IPS-18a (cell line): ENCODE measurements at regions not wholly inside any gene's neighbourhood (a gene's known extent, or its start where the extent isn't known, plus 50 kb on each side); places are given as distances from the start of the nearest gene placed in this dataset.
"Not testable (repeated sequence)": the region's sequence is repeated elsewhere in the genome, so short reads cannot be mapped to it uniquely, and the experiment has no call there.

Experiments
- H3K27ac ChIP-seq: one replicate; pipeline ENCODE4 v1.5.1; 2013; ENCODE audit warnings: low read length
- H3K27me3 ChIP-seq: one replicate; pipeline ENCODE4 v1.6.1; 2013; ENCODE audit warnings: mild to moderate bottlenecking, low read length; ENCODE audit not compliant: control insufficient read depth, insufficient read depth
- H3K36me3 ChIP-seq: one replicate; pipeline ENCODE4 v1.6.1; 2013; ENCODE audit warnings: low read depth, low read length; ENCODE audit not compliant: control insufficient read depth
- H3K4me1 ChIP-seq: one replicate; pipeline ENCODE4 v1.6.1; 2013; ENCODE audit warnings: low read depth, low read length; ENCODE audit not compliant: control insufficient read depth
- H3K4me3 ChIP-seq: one replicate; pipeline ENCODE4 v1.5.1; 2013; ENCODE audit warnings: low read length
- H3K9ac ChIP-seq: one replicate; pipeline ENCODE4 v1.6.1; 2013; ENCODE audit warnings: mild to moderate bottlenecking, low read length, moderate library complexity
- H3K9me3 ChIP-seq: one replicate; pipeline ENCODE4 v1.6.1; 2013; ENCODE audit warnings: low read depth, low read length; ENCODE audit not compliant: control insufficient read depth

- Histone ChIP-seq H3K4me3 (no peak overlapping the region), H3K4me1 (no peaks in the 10 kb centered on the region), H3K9me3 (no peaks in the 10 kb centered on the region), H3K27me3 (no peaks in the 10 kb centered on the region), H3K36me3 (no peaks in the 10 kb centered on the region), H3K9ac (no peak overlapping the region), H3K27ac (no peak overlapping the region)
Observed at GRCh38 chr2:186345745-186346144, 140.3 kb upstream of the ZC3H15 start.

- H3K27me3 ChIP-seq: no peaks in the 10 kb centered on the region
- no peak overlapping the region for H3K4me3 ChIP-seq
- no peak overlapping the region for H3K9ac ChIP-seq
- no peaks in the 10 kb centered on the region for H3K9me3 ChIP-seq
- H3K36me3 ChIP-seq: no peaks in the 10 kb centered on the region
- H3K27ac ChIP-seq: no peak overlapping the region
- H3K4me1 ChIP-seq: no peaks in the 10 kb centered on the region
Observed at GRCh38 chr2:186346216-186346615, 139.8 kb upstream of the ZC3H15 start.

GRCh38 chr2:186347472-186347871 is 138.6 kb upstream of the ZC3H15 start:
- Histone ChIP-seq H3K27me3 (no peaks in the 10 kb centered on the region), H3K9me3 (no peaks in the 10 kb centered on the region), H3K27ac (no peak overlapping the region), H3K4me1 (no peaks in the 10 kb centered on the region), H3K36me3 (no peaks in the 10 kb centered on the region), H3K9ac (no peak overlapping the region), H3K4me3 (no peak overlapping the region)

GRCh38 chr2:186348200-186348599 is 137.9 kb upstream of the ZC3H15 start:
- H3K36me3 ChIP-seq: no peaks in the 10 kb centered on the region
- H3K27me3 ChIP-seq: no peaks in the 10 kb centered on the region
- no peaks in the 10 kb centered on the region for H3K4me1 ChIP-seq
- H3K4me3 ChIP-seq: no peak overlapping the region
- H3K27ac ChIP-seq: no peak overlapping the region
- no peak overlapping the region for H3K9ac ChIP-seq
- H3K9me3 ChIP-seq: no peaks in the 10 kb centered on the region

DNA sequence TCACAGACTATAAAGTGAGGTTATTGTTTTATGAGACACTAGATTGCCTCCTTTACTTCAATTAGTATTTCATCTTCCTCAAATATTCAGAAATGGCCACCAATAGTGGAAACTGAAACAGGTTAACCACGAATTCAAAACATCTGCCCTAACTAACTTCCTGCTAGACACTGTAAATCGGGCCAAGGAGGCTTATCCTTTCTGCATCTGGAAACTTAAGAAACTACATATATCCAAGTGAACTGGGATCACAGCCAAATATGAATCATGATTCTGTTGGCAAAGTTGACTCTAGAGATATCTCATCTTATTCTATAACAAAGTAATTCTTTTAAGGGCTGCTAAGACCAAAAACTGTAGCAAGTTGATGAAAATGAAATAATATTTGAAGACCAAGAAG is 136.6 kb upstream of the ZC3H15 start:
- no peaks in the 10 kb centered on the region for H3K4me1 ChIP-seq

GRCh38 chr2:186354160-186354559 is 131.9 kb upstream of the ZC3H15 start:
- H3K4me3 ChIP-seq, H3K9ac ChIP-seq, H3K27ac ChIP-seq, H3K27me3 ChIP-seq, H3K9me3 ChIP-seq, H3K36me3 ChIP-seq, H3K4me1 ChIP-seq: not testable (repeated sequence)

More for the DNA sequence above, 136.6 kb upstream of the ZC3H15 start:
- H3K36me3 ChIP-seq: no peaks in the 10 kb centered on the region
- no peaks in the 10 kb centered on the region for H3K27me3 ChIP-seq
- no peaks in the 10 kb centered on the region for H3K9me3 ChIP-seq
- H3K9ac ChIP-seq: no peak overlapping the region
- no peak overlapping the region for H3K27ac ChIP-seq
- H3K4me3 ChIP-seq: no peak overlapping the region

GRCh38 chr2:186365406-186365805 is 120.7 kb upstream of the ZC3H15 start:
- Histone ChIP-seq H3K4me1 (no peaks in the 10 kb centered on the region), H3K27me3 (no peaks in the 10 kb centered on the region), H3K9ac (no peak overlapping the region)

DNA sequence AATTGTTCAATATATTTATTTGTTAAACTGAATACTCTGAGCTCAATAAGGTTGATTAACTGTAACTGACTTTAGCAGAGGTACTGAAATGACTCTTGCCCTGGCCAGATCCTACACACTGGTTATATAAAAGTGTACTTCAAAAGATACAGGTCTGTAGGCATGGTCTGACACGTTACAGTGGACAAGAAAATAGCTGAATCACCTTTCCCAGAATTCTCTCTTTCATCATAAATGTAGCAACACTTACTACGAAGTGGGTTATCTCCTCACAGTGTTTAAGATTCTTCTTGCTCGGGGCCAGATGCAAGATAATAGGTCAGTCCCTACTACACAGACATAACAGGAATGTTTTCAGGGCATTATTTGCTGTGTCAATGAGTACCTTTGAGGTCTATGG is 107.0 kb upstream of the ZC3H15 start:
- Histone ChIP-seq H3K4me3 (no peak overlapping the region), H3K4me1 (no peaks in the 10 kb centered on the region), H3K27ac (no peak overlapping the region), H3K9ac (no peak overlapping the region), H3K27me3 (no peaks in the 10 kb centered on the region), H3K9me3 (no peaks in the 10 kb centered on the region), H3K36me3 (no peaks in the 10 kb centered on the region)

More at GRCh38 chr2:186365406-186365805, 120.7 kb upstream of the ZC3H15 start:
- Histone ChIP-seq H3K27ac (no peak overlapping the region), H3K36me3 (no peaks in the 10 kb centered on the region), H3K9me3 (no peaks in the 10 kb centered on the region), H3K4me3 (no peak overlapping the region)

- H3K27ac ChIP-seq: no peak overlapping the region
- H3K9ac ChIP-seq: no peak overlapping the region
- H3K36me3 ChIP-seq: no peaks in the 10 kb centered on the region
- no peak overlapping the region for H3K4me3 ChIP-seq
- H3K4me1 ChIP-seq: no peaks in the 10 kb centered on the region
- no peaks in the 10 kb centered on the region for H3K27me3 ChIP-seq
- H3K9me3 ChIP-seq: peaks cover 6% of the 10 kb centered on the region
Observed at GRCh38 chr2:186380805-186381204, 105.3 kb upstream of the ZC3H15 start.

DNA sequence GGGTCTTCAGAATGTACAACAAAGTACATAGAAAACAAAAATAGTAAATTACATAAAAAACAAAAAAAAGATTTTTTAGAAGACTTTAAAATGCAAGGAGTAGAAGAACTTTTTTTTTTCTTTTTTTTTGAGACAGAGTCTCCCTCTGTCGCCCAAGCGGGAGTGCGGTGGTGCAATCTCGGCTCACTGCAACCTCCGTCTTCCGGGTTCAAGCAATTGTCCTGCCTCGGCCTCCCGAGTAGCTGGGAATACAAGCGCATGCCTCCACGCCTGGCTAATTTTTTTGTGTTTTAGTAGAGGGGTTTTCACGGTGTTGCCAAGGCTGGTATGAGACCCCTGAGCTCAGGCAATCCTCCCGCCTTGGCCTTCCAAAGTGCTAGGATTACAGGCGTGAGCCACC is 104.5 kb upstream of the ZC3H15 start:
- peaks cover 6% of the 10 kb centered on the region for H3K9me3 ChIP-seq
- H3K27ac ChIP-seq: no peak overlapping the region
- H3K9ac ChIP-seq: no peak overlapping the region
- H3K4me3 ChIP-seq: no peak overlapping the region
- no peaks in the 10 kb centered on the region for H3K36me3 ChIP-seq
- H3K4me1 ChIP-seq: no peaks in the 10 kb centered on the region
- H3K27me3 ChIP-seq: no peaks in the 10 kb centered on the region

DNA sequence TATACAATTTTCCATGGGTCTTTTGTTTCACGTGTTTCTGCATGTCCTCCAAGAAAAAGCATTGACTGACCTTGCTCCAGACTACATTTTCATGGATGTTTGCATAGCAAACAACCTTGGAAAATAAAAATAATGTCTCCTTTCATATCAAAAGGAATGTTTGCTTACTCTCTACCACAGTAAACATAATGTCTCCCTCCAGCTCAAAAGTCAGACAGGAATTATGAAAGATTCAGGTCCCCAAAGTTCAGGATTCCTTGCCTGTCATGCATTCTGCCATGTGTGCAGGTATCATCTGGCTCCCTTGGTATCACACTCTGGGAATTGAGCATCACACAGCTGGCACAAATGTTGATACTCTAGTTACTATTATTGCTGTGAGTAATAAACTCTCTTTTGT is 103.1 kb upstream of the ZC3H15 start:
- H3K9ac ChIP-seq: no peak overlapping the region
- H3K4me3 ChIP-seq: no peak overlapping the region
- H3K9me3 ChIP-seq: peaks cover 6% of the 10 kb centered on the region
- H3K27me3 ChIP-seq: no peaks in the 10 kb centered on the region
- H3K4me1 ChIP-seq: no peaks in the 10 kb centered on the region
- H3K27ac ChIP-seq: no peak overlapping the region
- no peaks in the 10 kb centered on the region for H3K36me3 ChIP-seq

- no peak overlapping the region for H3K27ac ChIP-seq
- H3K9ac ChIP-seq: no peak overlapping the region
- peaks cover 6% of the 10 kb centered on the region for H3K9me3 ChIP-seq
- no peaks in the 10 kb centered on the region for H3K27me3 ChIP-seq
- H3K4me3 ChIP-seq: no peak overlapping the region
- H3K36me3 ChIP-seq: no peaks in the 10 kb centered on the region
- no peaks in the 10 kb centered on the region for H3K4me1 ChIP-seq
Observed at GRCh38 chr2:186384226-186384625, 101.8 kb upstream of the ZC3H15 start.
